ENCODE measurements at regions not wholly inside any gene's neighbourhood (a gene's known extent, or its start where the extent isn't known, plus 50 kb on each side); places are given as distances from the start of the nearest gene placed in this dataset.

- ATAC-seq: peak; percentile 88
- Histone ChIP-seq H3K36me3 (replicated peaks in 1 of 2; ENCODE audit: insufficient read depth in 1 of 2, low read depth in 2 of 2) (no peaks in the 10 kb centered on the region), H3K4me1 (peaks cover 54% of the 10 kb centered on the region), H3K27ac (peak overlapping the region; percentile 20 to 85 (median 74)), H3K4me3 (no peak overlapping the region), H3K9me3 (no peaks in the 10 kb centered on the region), H3K27me3 (no peaks in the 10 kb centered on the region)
- TF ChIP-seq POLR2A (IDR thresholded peaks at IDR 0.05): no peak
- TF ChIP-seq, protein P1, sequence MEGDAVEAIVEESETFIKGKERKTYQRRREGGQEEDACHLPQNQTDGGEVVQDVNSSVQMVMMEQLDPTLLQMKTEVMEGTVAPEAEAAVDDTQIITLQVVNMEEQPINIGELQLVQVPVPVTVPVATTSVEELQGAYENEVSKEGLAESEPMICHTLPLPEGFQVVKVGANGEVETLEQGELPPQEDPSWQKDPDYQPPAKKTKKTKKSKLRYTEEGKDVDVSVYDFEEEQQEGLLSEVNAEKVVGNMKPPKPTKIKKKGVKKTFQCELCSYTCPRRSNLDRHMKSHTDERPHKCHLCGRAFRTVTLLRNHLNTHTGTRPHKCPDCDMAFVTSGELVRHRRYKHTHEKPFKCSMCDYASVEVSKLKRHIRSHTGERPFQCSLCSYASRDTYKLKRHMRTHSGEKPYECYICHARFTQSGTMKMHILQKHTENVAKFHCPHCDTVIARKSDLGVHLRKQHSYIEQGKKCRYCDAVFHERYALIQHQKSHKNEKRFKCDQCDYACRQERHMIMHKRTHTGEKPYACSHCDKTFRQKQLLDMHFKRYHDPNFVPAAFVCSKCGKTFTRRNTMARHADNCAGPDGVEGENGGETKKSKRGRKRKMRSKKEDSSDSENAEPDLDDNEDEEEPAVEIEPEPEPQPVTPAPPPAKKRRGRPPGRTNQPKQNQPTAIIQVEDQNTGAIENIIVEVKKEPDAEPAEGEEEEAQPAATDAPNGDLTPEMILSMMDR (IDR thresholded peaks at IDR 0.05): peak in 1 of 7 experiments; percentile 5
- intact Hi-C loops (cut with DNase I): no loop called here
- peak in 3 of 4 donors; percentile 31 to 68 (median 52) for DNase-seq
- 28 to 45% methylated on average over 2 of the region's 2 CpGs for WGBS, 2 donors
These were observed 339.0 kb upstream of the ETAA1 start for GRCh38 chr2:67057901-67058703.

GRCh38 chr2:67065046-67065445 is 332.1 kb upstream of the ETAA1 start:
- peaks cover 6% of the 10 kb centered on the region for H3K4me1 ChIP-seq
- no peak overlapping the region for H3K4me3 ChIP-seq
- no peaks in the 10 kb centered on the region for H3K9me3 ChIP-seq
- ATAC-seq (no peak), DNase-seq (no peak)
- 71 to 85% methylated on average over 4 of the region's 4 CpGs for WGBS, 2 donors
- H3K36me3 ChIP-seq (replicated peaks in 1 of 2; ENCODE audit: insufficient read depth in 1 of 2, low read depth in 2 of 2): no peaks in the 10 kb centered on the region
- no peak for TF ChIP-seq POLR2A (IDR thresholded peaks at IDR 0.05)
- TF ChIP-seq, protein P1 (IDR thresholded peaks at IDR 0.05): no peak
- intact Hi-C loops (cut with DNase I): no loop called here
- H3K27ac ChIP-seq: no peak overlapping the region
- no peaks in the 10 kb centered on the region for H3K27me3 ChIP-seq

GRCh38 chr2:67066782-67067181 is 330.4 kb upstream of the ETAA1 start:
- Histone ChIP-seq H3K9me3 (no peaks in the 10 kb centered on the region), H3K27me3 (no peaks in the 10 kb centered on the region), H3K36me3 (replicated peaks in 1 of 2; ENCODE audit: insufficient read depth in 1 of 2, low read depth in 2 of 2) (no peaks in the 10 kb centered on the region), H3K27ac (no peak overlapping the region), H3K4me1 (peaks cover 6% of the 10 kb centered on the region), H3K4me3 (no peak overlapping the region)
- no peak for TF ChIP-seq POLR2A (IDR thresholded peaks at IDR 0.05)
- TF ChIP-seq, protein P1 (IDR thresholded peaks at IDR 0.05): no peak
- WGBS, 2 donors: 91 to 96% methylated on average over 3 of the region's 3 CpGs
- intact Hi-C loops (cut with DNase I): no loop called here
- no peak for DNase-seq
- ATAC-seq: no peak

DNA sequence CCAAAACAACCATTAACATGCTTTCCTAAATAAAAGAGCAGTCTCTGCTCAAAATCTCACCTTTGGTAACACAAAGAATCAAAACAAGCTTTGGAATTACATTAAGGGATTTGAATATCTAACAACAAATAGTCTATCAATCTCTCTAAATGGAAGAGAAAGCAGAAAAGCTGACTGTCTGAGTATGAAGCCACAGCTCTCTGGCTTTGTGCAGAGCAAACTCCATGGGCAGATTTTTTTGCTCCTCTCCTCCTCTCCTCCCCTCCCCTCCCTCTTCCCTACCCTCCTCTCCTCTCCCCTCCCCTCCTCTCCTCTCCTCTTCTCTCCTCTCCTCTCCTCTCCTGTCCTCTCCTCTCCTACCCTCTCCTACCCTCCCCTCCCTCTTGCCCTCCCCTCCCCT is 329.5 kb upstream of the ETAA1 start:
- Histone ChIP-seq H3K27me3 (no peaks in the 10 kb centered on the region), H3K9me3 (no peaks in the 10 kb centered on the region), H3K4me1 (peaks cover 6% of the 10 kb centered on the region), H3K36me3 (replicated peaks in 1 of 2; ENCODE audit: insufficient read depth in 1 of 2, low read depth in 2 of 2) (no peaks in the 10 kb centered on the region), H3K27ac (no peak overlapping the region), H3K4me3 (no peak overlapping the region)
- TF ChIP-seq POLR2A (IDR thresholded peaks at IDR 0.05): no peak
- no peak for DNase-seq
- intact Hi-C loops (cut with DNase I): no loop called here
- no peak for ATAC-seq

GRCh38 chr2:67070826-67071225 is 326.3 kb upstream of the ETAA1 start:
- Histone ChIP-seq H3K9me3 (no peaks in the 10 kb centered on the region), H3K27ac (no peak overlapping the region), H3K27me3 (no peaks in the 10 kb centered on the region), H3K4me1 (peaks cover 5% of the 10 kb centered on the region), H3K4me3 (no peak overlapping the region), H3K36me3 (replicated peaks in 1 of 2; ENCODE audit: insufficient read depth in 1 of 2, low read depth in 2 of 2) (no peaks in the 10 kb centered on the region)
- ATAC-seq (no peak), DNase-seq (no peak)
- intact Hi-C loops (cut with DNase I): no loop called here
- TF ChIP-seq, protein P1 (IDR thresholded peaks at IDR 0.05): no peak
- no peak for TF ChIP-seq POLR2A (IDR thresholded peaks at IDR 0.05)
- WGBS, 2 donors: 72 to 100% methylated on average over 1 of the region's 1 CpG
